HuH-7.5 (cell line): ENCODE measurements at regions not wholly inside any gene's neighbourhood (a gene's known extent, or its start where the extent isn't known, plus 50 kb on each side); places are given as distances from the start of the nearest gene placed in this dataset.

ENCODE experiments used
- DNase-seq: peaks from one replicate; pipeline ENCODE4 v3.0.0; 2011; ENCODE audit warnings: low spot score

GRCh38 chr12:126770188-126770587, 1496.8 kb upstream of the TMEM132C start:
- DNase-seq = no peak

- no peak for DNase-seq
These were observed 1494.7 kb upstream of the TMEM132C start for GRCh38 chr12:126772171-126772864.

GRCh38 chr12:126773012-126773411, 1494.0 kb upstream of the TMEM132C start:
- no peak for DNase-seq

DNA sequence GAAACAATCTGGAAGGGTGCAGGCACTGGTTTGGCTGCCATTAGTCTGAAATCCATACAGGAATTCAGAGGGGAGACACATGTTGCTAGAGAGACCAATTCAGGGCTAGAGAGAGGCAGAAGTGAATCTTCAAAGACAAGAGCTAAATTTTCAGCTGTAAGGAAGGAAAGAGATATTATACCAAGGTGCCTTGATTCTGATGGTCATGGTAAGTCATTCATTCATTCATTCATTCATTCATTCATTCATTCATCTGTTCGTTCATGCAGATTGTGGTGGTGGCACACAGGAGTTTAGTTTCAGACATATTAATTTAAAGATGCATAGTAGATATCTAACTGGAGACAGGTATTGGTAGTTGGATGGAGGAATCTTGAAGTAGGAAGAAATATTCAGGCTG, 1493.5 kb upstream of the TMEM132C start:
- DNase-seq = no peak

DNA sequence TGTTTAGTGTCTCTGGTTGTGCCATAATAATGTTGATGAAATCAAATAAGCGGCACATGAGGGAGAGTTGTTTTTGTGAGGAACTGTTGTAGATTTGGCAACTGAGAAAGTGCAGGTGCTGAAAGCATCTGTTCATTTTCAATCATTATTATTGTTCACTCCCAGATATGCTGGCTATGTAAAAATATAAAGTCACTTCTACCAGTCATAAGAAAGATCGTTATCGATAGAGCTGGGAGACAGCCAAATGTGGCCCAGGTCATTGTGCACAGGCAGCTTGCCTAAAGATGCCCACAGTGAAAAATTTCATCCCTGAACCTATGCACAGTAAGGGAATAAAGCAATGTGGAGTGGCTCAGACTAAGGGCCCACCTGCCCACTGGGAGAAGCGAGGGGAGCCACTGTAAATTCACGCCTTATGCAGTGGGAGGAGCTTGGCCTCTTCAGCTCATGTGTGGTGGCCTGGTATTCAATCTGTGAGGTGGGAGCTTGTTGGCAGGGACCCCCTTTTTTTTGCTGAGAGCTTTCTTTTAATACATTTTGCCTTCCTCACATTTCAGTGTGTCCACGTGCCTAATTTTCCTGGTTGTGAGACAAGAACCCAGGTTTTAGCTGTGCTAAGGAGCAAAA, 1490.8 kb upstream of the TMEM132C start:
- no peak for DNase-seq

DNA sequence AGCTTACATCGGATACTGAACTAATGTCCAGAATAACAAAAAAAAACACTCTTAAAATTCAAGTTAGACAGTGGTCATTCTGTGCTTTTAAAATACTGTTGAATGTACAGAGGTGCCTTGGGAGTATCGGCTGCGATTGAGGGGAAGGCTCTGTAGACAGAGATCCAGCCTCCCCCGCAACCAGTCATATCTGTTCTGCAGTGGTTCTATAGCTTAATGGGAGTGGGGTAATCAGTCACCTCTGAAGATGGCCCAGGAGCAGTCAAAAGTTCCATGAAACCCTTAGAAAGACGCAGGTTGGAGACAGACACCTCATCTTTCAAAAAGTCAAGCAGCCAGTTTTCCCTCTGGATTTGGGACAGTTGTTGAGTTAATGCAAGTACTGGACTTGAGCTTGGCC, 1486.6 kb upstream of the TMEM132C start:
- no peak for DNase-seq

- no peak for DNase-seq
These were observed 1485.4 kb upstream of the TMEM132C start for GRCh38 chr12:126781593-126781992.

DNA sequence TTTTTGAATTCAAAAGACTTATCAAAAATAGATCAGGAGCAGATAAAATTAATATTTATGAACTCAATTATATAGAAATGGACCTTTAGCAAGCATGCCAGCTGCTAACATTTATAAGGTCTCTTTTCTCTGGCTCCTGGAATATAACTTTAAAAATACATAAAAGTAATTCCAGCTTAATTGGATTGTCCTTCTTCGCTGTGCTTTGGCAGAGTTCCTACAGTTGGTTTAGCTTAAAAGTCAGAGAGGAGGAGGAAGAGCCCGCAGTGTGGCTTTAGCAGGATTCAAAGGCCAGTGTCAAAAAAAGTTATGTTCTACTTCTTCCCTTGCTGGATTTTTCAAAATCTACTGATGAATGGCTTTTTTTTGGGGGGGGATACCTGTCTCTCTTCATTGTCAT, 1484.9 kb upstream of the TMEM132C start:
- DNase-seq = no peak

GRCh38 chr12:126784328-126784921, 1482.5 kb upstream of the TMEM132C start:
- DNase-seq = peak; percentile 7

DNA sequence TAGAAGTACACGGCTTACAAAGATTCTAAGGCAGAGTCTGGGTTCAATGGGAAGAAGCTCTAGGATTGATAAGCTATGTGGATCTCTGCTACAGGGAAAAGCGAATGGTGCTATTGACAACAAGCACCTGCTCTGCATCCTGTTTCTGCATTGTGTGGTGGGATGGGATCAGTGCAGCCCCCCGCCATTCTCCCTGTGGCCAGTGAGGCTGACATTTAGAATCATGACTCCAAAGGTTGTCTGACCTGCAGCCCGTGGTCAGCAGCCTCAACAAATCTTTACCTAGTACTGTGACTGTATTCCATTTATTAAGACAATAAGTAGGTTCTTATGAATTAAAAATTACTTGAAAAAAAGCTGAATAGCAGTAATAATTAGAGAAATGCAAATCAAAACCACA, 1477.0 kb upstream of the TMEM132C start:
- DNase-seq = no peak

DNA sequence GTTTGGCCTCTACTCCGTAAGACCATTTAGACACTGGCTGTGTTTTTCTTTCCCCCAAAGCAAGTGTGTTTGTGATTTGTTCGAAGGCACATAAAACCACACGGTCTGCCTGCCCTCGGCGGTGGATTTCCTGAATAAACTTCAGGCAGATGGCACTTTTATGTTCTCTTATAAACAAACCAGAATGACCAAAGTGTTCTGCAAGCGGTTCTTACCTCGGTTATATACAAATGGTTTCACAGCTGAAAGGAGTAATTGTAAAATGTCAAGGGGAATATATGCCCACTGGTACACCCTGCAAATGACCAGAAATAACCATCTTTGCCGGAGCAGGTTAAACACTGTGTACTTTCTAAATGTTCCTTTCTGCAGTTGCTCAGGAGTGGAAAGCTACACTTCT, 1475.8 kb upstream of the TMEM132C start:
- no peak for DNase-seq

- no peak for DNase-seq
These were observed 1474.6 kb upstream of the TMEM132C start for GRCh38 chr12:126792411-126792810.

- no peak for DNase-seq
These were observed 1469.4 kb upstream of the TMEM132C start for GRCh38 chr12:126797525-126797924.

GRCh38 chr12:126798449-126798848, 1468.5 kb upstream of the TMEM132C start:
- no peak for DNase-seq

DNA sequence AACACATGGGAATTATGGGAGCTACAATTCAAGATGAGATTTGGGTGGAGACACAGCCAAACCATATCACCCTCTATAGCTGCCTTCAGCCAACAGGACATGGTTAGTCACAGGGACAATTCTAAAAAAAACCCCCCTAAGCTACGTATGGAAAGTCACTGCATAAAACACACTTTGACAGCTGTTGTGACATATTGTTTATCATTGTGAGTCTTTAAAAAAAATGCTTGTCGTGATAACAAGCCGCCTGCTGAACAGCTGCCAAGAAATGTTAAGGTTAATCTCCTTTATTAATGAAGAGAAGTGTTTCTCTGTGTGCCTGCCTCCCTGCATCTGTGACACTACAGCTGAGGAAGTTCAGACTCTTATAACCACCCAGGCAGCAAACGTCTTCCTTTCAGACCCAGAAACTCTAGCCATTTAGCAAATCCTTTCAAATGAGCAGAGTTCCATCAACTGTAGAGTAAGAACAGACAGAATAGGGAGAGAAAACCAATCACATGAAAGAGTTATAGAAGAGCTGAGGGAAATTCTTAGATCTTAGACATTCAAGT, 1459.6 kb upstream of the TMEM132C start:
- DNase-seq = no peak

DNA sequence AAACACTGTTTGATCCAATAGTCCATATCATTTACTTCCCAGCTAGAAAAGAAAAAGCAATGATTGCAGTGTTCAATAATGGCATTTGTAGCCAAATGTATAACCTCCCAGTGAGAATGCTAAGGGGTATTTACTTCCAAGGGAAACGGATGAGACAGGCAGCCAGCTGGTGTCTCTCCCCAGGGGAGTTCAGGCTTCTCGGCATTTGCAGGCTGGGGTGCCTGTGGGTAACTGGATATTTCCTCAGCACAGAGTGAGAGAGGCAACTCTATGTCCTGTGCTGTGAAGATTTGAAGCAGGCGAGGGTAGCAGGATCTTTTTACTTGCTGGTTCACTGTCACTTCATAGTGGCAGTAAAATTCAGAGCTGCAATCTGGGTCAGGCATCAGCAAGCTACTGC, 1455.6 kb upstream of the TMEM132C start:
- no peak for DNase-seq

DNA sequence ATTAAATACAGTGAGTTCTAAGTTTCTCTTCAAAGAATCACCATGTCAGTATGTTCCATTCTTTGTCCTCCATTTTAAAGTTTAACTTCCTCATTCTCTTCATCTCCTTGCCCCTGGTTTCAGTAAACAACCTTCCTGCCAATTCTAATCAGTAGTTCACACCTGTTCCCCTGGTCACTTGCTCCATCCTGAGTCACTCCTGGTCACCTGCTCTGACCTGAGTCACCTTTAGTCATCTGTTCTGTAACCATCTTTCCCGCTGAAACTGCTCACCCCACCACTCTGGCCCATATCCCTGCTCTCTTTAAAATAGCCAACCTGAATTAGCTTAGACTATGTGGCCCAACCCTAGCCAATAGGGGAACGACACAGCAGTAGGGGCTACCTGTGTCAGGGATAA, 1447.4 kb upstream of the TMEM132C start:
- no peak for DNase-seq

DNA sequence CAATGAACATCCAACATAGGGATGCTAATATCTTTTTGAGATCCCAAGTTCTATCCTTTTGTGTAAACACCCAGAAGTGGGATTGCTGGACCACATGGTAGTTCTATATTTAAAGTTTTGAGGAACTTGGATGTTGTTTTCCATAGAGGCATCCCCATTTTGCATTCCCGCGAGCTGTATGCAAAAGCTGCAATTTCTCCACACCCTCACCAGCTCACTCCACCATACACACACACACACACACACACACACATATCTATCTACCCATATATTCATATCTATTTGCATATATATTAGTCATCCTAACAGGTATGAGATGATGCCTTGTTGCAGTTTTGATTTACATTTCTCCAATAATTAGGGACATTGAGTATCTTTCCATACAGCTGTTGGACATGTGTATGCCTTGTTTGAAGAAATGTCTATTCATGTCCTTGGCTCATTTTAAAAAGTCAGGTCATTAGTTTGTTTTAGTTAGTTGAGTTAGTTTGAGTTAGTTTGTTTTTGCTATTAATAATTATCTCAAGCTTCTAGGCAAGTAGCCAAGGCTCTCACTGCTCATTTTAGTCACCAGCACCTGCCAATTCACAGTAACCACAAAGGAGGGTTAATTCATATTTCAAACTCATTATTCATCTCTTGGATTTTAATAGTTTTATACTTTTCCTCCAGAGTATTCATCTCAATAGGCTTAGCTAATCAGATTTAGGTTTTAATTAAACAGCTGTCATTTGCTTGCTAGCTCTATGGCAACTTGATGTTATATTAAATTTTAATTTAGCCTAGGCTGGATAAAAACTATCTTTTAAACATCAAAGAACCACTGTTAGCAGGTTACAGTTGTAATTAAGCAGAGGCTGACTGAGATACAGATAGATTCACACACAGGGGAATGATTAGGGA, 1435.9 kb upstream of the TMEM132C start:
- no peak for DNase-seq

DNA sequence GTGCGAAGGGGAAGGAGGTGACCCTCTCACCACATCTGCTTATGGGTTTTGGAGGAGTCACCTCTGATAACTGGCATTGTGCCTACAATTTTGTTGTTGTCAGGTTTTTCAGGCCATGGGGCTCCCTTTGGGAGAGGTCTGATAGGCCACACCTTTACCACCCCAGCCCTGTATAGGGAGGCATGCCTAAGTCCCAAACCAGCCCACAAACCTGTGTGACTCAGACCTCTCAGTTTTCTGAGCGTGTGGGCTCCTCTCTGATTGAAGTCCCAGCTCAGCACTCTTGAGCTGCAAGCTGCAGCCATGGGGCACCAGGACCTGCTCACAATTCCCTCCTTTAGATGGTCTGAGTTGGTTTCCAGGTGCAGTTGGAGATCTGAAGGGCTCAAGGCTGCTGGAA, 1429.3 kb upstream of the TMEM132C start:
- no peak for DNase-seq

- DNase-seq = no peak
These were observed 1422.9 kb upstream of the TMEM132C start for GRCh38 chr12:126843915-126844669.

GRCh38 chr12:126847005-126847629, 1419.9 kb upstream of the TMEM132C start:
- no peak for DNase-seq
